Stomach (tissue), 8 donors: ENCODE measurements at regions not wholly inside any gene's neighbourhood (a gene's known extent, or its start where the extent isn't known, plus 50 kb on each side); places are given as distances from the start of the nearest gene placed in this dataset.
"Not testable (repeated sequence)": the region's sequence is repeated elsewhere in the genome, so short reads cannot be mapped to it uniquely, and the experiment has no call there.

ENCODE experiments used
- DNase-seq, 2 donors: peaks; one replicate each; pipeline versions ENCODE4 v3.0.0 to v3.0.0-alpha.2; 2013 to 2019
- H3K27ac ChIP-seq, 5 donors: fragments of 200-600 bp in 4 of 5; sonication (generic) in 4 of 5; one replicate each; pipeline ENCODE4 v1.5.1; 2013 to 2019; ENCODE audit warnings: mild to moderate bottlenecking in 1 of 5, moderate library complexity in 1 of 5
- H3K27me3 ChIP-seq, 3 donors: fragments of 200-600 bp; sonication (generic); one replicate each; pipeline ENCODE4 v1.5.1; 2017 to 2019; ENCODE audit warnings: mixed run types in 1 of 3
- H3K36me3 ChIP-seq, 4 donors: fragments of 200-600 bp; sonication (generic); 1 replicate in 3 of 4; 2 replicates in 1 of 4; pipeline ENCODE4 v1.5.1; 2016 to 2019
- H3K4me1 ChIP-seq, 4 donors: fragments of 200-600 bp; sonication (generic); one replicate each; pipeline ENCODE4 v1.5.1; 2016 to 2019
- H3K4me3 ChIP-seq, 4 donors: fragments of 200-600 bp; sonication (generic) in 3 of 4; one replicate each; pipeline ENCODE4 v1.5.1; 2016 to 2019; ENCODE audit warnings: mild to moderate bottlenecking in 1 of 4
- H3K9me3 ChIP-seq, 4 donors: fragments of 200-600 bp; sonication (generic); one replicate each; pipeline ENCODE4 v1.5.1; 2016 to 2019
- CTCF ChIP-seq, 7 experiments: fragments of 450-650 bp in 4 of 7; fragments of 200-600 bp in 3 of 7; sonication (generic) in 3 of 7; IDR thresholded peaks; one replicate each; pipeline ENCODE4 v1.5.1; 2016 to 2019; ENCODE audit warnings: antibody characterized with exemption in 7 of 7, control low read depth in 2 of 7, mild to moderate bottlenecking in 1 of 7
- EP300 ChIP-seq: sonication (generic); formaldehyde crosslinking; IDR thresholded peaks from one replicate; pipeline ENCODE4 v1.6.1; 2017; ENCODE audit warnings: antibody characterized with exemption
- POLR2A ChIP-seq, 4 donors: fragments of 450-650 bp; IDR thresholded peaks; one replicate each; pipeline ENCODE4 v1.6.1; 2016; ENCODE audit warnings: antibody characterized with exemption in 4 of 4, control low read depth in 2 of 4, mild to moderate bottlenecking in 1 of 4, moderate library complexity in 1 of 4
- POLR2AphosphoS5 ChIP-seq, 3 donors: sonication (generic); formaldehyde crosslinking; IDR thresholded peaks; one replicate each; pipeline ENCODE4 v1.6.1; 2016; ENCODE audit warnings: antibody characterized with exemption in 3 of 3
- WGBS, 5 donors: extraction: QIAGEN DNeasy Blood & Tissue Kit in 3 of 5; methylation state at CpG; one replicate each; pipeline versions ENCODE4 v1.1.5 to v1.1.7; 2013 to 2018; 5-methylcytosine and 5-hydroxymethylcytosine counted together
- intact Hi-C: fragments of 100-400 bp; cut with DNase I; formaldehyde crosslinking; loops from one replicate; pipeline ENCODE4 v1.15.1; 2023; ENCODE audit warnings: low total_unique reads
- donor health status: healthy with polysubstance abuse.
- donor health status: Bipolar disorder and iron deficiency.
- donor health status: healthy.

GRCh38 chr6:86516087-86516486, 421.2 kb upstream of the HTR1E start:
- no peak overlapping the region for H3K4me3 ChIP-seq
- no peaks in the 10 kb centered on the region for H3K27me3 ChIP-seq
- WGBS, 5 donors = 55 to 85% (median 75%) methylated on average over 4 of the region's 4 CpGs
- no peaks in the 10 kb centered on the region for H3K4me1 ChIP-seq
- H3K27ac ChIP-seq = no peak overlapping the region
- no peak for TF ChIP-seq POLR2A (IDR thresholded peaks at IDR 0.05)
- TF ChIP-seq POLR2AphosphoS5 (IDR thresholded peaks at IDR 0.05) = no peak
- intact Hi-C loops = no loop called here
- DNase-seq = no peak
- H3K9me3 ChIP-seq = peaks cover 0 to 3% (median under 1%) of the 10 kb centered on the region in 4 donors
- H3K36me3 ChIP-seq = no peaks in the 10 kb centered on the region

GRCh38 chr6:86511962-86512361, 425.4 kb upstream of the HTR1E start:
- DNase-seq = no peak
- Histone ChIP-seq H3K4me3 (no peak overlapping the region), H3K27ac (no peak overlapping the region)

DNA sequence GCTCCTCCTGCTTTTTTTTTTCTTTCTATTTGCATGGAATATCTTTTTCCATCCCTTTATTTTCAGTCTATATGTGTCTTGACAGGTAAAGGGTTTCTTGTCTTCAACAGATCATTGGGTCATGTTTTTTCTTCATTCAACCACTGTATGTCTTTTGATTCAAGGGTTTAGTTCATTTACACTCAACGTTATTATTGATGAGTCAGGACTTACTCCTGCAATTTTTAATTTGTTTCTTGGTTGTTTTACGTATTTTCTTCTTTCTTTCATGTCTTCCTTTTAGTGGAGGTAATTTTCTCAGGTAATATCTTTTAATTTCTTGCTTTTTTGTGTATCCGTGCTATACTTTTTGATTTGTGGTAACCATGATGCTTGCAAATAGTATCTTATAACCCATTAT, 429.1 kb upstream of the HTR1E start:
- Histone ChIP-seq H3K4me1 (no peaks in the 10 kb centered on the region), H3K4me3 (no peak overlapping the region), H3K27ac (no peak overlapping the region), H3K27me3 (no peaks in the 10 kb centered on the region), H3K9me3 (no peaks in the 10 kb centered on the region), H3K36me3 (no peaks in the 10 kb centered on the region)
- WGBS, 5 donors = 63 to 75% (median 64%) methylated on average over 3 of the region's 3 CpGs
- DNase-seq = no peak
- intact Hi-C loops = no loop called here
- TF ChIP-seq POLR2AphosphoS5 (IDR thresholded peaks at IDR 0.05) (no peak), CTCF (IDR thresholded peaks at IDR 0.05) (no peak), EP300 (no peak), POLR2A (IDR thresholded peaks at IDR 0.05) (no peak)

More at GRCh38 chr6:86511962-86512361, 425.4 kb upstream of the HTR1E start:
- TF ChIP-seq POLR2AphosphoS5 (IDR thresholded peaks at IDR 0.05) (no peak), POLR2A (IDR thresholded peaks at IDR 0.05) (no peak), CTCF (IDR thresholded peaks at IDR 0.05) (no peak), EP300 (no peak)
- intact Hi-C loops = no loop called here
- H3K9me3 ChIP-seq = no peaks in the 10 kb centered on the region
- no peaks in the 10 kb centered on the region for H3K27me3 ChIP-seq
- no peaks in the 10 kb centered on the region for H3K4me1 ChIP-seq
- H3K36me3 ChIP-seq = no peaks in the 10 kb centered on the region

DNA sequence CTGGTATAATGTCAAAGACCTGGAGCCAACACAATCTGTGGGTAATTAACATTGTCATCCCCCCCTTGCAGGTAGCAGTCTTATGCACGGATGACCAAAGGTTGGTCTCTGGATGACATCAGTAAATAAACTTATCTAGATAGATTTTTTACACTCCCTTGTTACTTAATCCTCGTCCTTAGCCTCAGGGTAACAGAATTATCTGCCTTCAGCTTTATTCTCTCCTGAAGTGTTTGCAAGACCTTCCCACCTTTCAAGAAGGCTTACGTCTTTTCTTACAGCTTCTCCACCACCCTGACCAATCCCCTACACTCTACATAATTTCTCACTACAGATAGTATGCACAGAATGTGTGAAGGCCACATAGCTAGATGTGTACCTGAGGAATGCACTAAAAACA, 434.8 kb upstream of the HTR1E start:
- Histone ChIP-seq H3K27ac (no peak overlapping the region), H3K36me3 (no peaks in the 10 kb centered on the region), H3K4me1 (no peaks in the 10 kb centered on the region), H3K4me3 (no peak overlapping the region), H3K9me3 (peaks cover 0 to 10% (median 7%) of the 10 kb centered on the region in 4 donors), H3K27me3 (no peaks in the 10 kb centered on the region)
- no peak for TF ChIP-seq CTCF (IDR thresholded peaks at IDR 0.05)
- TF ChIP-seq POLR2AphosphoS5 (IDR thresholded peaks at IDR 0.05) = no peak
- TF ChIP-seq POLR2A (IDR thresholded peaks at IDR 0.05) = no peak
- TF ChIP-seq EP300 = no peak
- 23 to 39% (median 25%) methylated on average over 3 of the region's 3 CpGs for WGBS, 5 donors
- intact Hi-C loops = no loop called here
- no peak for DNase-seq

- intact Hi-C loops = no loop called here
- Histone ChIP-seq H3K9me3 (peaks cover 0 to 16% (median 8%) of the 10 kb centered on the region in 4 donors), H3K36me3 (no peaks in the 10 kb centered on the region), H3K27me3 (no peaks in the 10 kb centered on the region), H3K4me3 (no peak overlapping the region), H3K4me1 (no peaks in the 10 kb centered on the region), H3K27ac (no peak overlapping the region)
- DNase-seq = no peak
- 37 to 53% (median 46%) methylated on average over 2 of the region's 2 CpGs for whole genome bisulfite sequencing, 5 donors
- TF ChIP-seq EP300 (no peak), POLR2AphosphoS5 (IDR thresholded peaks at IDR 0.05) (no peak), POLR2A (IDR thresholded peaks at IDR 0.05) (no peak), CTCF (IDR thresholded peaks at IDR 0.05) (no peak)
These were observed 437.3 kb upstream of the HTR1E start for GRCh38 chr6:86500035-86500434.

- H3K4me1 ChIP-seq, intact Hi-C loops, DNase-seq, H3K27me3 ChIP-seq, H3K4me3 ChIP-seq, H3K9me3 ChIP-seq, H3K36me3 ChIP-seq, H3K27ac ChIP-seq: not testable (repeated sequence)
- 54 to 66% (median 58%) methylated on average over 3 of the region's 3 CpGs for WGBS, 5 donors
These were observed 448.3 kb upstream of the HTR1E start for GRCh38 chr6:86489042-86489441.
